ENCODE measurements at regions not wholly inside any gene's neighbourhood (a gene's known extent, or its start where the extent isn't known, plus 50 kb on each side); places are given as distances from the start of the nearest gene placed in this dataset.

GRCh38 chr3:83514130-83514914 is 1444.5 kb upstream of the CADM2 start:
- DNase-seq = peak; percentile 5

- no peak for DNase-seq
Observed at GRCh38 chr3:83515123-83515522, 1443.7 kb upstream of the CADM2 start.

GRCh38 chr3:83523470-83524073 is 1435.2 kb upstream of the CADM2 start:
- peak; percentile 47 for DNase-seq

GRCh38 chr3:83524901-83525300 is 1433.9 kb upstream of the CADM2 start:
- no peak for DNase-seq

- no peak for DNase-seq
Observed at GRCh38 chr3:83559082-83559481, 1399.7 kb upstream of the CADM2 start.

GRCh38 chr3:83567935-83568334 is 1390.9 kb upstream of the CADM2 start:
- no peak for DNase-seq

GRCh38 chr3:83581546-83581945 is 1377.2 kb upstream of the CADM2 start:
- no peak for DNase-seq

- no peak for DNase-seq
Observed at GRCh38 chr3:83601704-83602103, 1357.1 kb upstream of the CADM2 start.

- no peak for DNase-seq
Observed at GRCh38 chr3:83622526-83622925, 1336.3 kb upstream of the CADM2 start.

GRCh38 chr3:83625261-83625660 is 1333.5 kb upstream of the CADM2 start:
- no peak for DNase-seq

- DNase-seq = no peak
Observed at GRCh38 chr3:83628471-83628870, 1330.3 kb upstream of the CADM2 start.

- no peak for DNase-seq
Observed at GRCh38 chr3:83632526-83632925, 1326.3 kb upstream of the CADM2 start.

GRCh38 chr3:83633758-83634157 is 1325.0 kb upstream of the CADM2 start:
- DNase-seq = no peak

- no peak for DNase-seq
Observed at GRCh38 chr3:83649692-83650091, 1309.1 kb upstream of the CADM2 start.

GRCh38 chr3:83655083-83655482 is 1303.7 kb upstream of the CADM2 start:
- DNase-seq = no peak

- DNase-seq = no peak
Observed at GRCh38 chr3:83662381-83662960, 1296.3 kb upstream of the CADM2 start.

- no peak for DNase-seq
Observed at GRCh38 chr3:83670416-83670815, 1288.4 kb upstream of the CADM2 start.

- DNase-seq = no peak
Observed at GRCh38 chr3:83683937-83684598, 1274.7 kb upstream of the CADM2 start.

- DNase-seq = no peak
Observed at GRCh38 chr3:83706669-83707068, 1252.1 kb upstream of the CADM2 start.

GRCh38 chr3:83715307-83715706 is 1243.5 kb upstream of the CADM2 start:
- DNase-seq = no peak

- DNase-seq = no peak
Observed at GRCh38 chr3:83729576-83729975, 1229.2 kb upstream of the CADM2 start.

- DNase-seq = no peak
Observed at GRCh38 chr3:83734656-83735055, 1224.1 kb upstream of the CADM2 start.

- no peak for DNase-seq
Observed at GRCh38 chr3:83738202-83738601, 1220.6 kb upstream of the CADM2 start.

- DNase-seq = no peak
Observed at GRCh38 chr3:83740504-83740903, 1218.3 kb upstream of the CADM2 start.

Measured in fibroblast of upper back skin (primary cell).